ENCODE measurements at regions not wholly inside any gene's neighbourhood (a gene's known extent, or its start where the extent isn't known, plus 50 kb on each side); places are given as distances from the start of the nearest gene placed in this dataset.

GRCh38 chr12:85693093-85693665, 143.0 kb downstream of the RASSF9 start:
- Mint-ChIP-seq H3K27me3 (ENCODE audit: low read depth) (peaks cover 11% of the 10 kb centered on the region), H3K4me3 (ENCODE audit: unreplicated experiment) (no peak overlapping the region), H3K4me1 (ENCODE audit: low read depth) (peaks cover 5% of the 10 kb centered on the region), H3K36me3 (ENCODE audit: low read depth) (no peaks in the 10 kb centered on the region), H3K9me3 (ENCODE audit: low read depth) (no peaks in the 10 kb centered on the region), H3K27ac (ENCODE audit: unreplicated experiment) (no peak overlapping the region)
- no peak for TF ChIP-seq CTCF (IDR thresholded peaks at IDR 0.05)
- DNase-seq (ENCODE audit: low spot score), result no peak

GRCh38 chr12:85695097-85695715, 141.0 kb downstream of the RASSF9 start:
- peaks cover 9% of the 10 kb centered on the region for H3K27me3 Mint-ChIP-seq (ENCODE audit: low read depth)
- TF ChIP-seq CTCF (IDR thresholded peaks at IDR 0.05), result no peak
- H3K36me3 Mint-ChIP-seq (ENCODE audit: low read depth), result no peaks in the 10 kb centered on the region
- no peak for DNase-seq (ENCODE audit: low spot score)
- no peak overlapping the region for H3K4me3 Mint-ChIP-seq (ENCODE audit: unreplicated experiment)
- no peak overlapping the region for H3K27ac Mint-ChIP-seq (ENCODE audit: unreplicated experiment)
- H3K4me1 Mint-ChIP-seq (ENCODE audit: low read depth), result no peaks in the 10 kb centered on the region
- no peaks in the 10 kb centered on the region for H3K9me3 Mint-ChIP-seq (ENCODE audit: low read depth)

- Mint-ChIP-seq H3K36me3 (ENCODE audit: low read depth) (no peaks in the 10 kb centered on the region), H3K27me3 (ENCODE audit: low read depth) (peaks cover 8% of the 10 kb centered on the region), H3K4me1 (ENCODE audit: low read depth) (no peaks in the 10 kb centered on the region), H3K27ac (ENCODE audit: unreplicated experiment) (no peak overlapping the region), H3K4me3 (ENCODE audit: unreplicated experiment) (no peak overlapping the region), H3K9me3 (ENCODE audit: low read depth) (no peaks in the 10 kb centered on the region)
- no peak for TF ChIP-seq CTCF (IDR thresholded peaks at IDR 0.05)
- no peak for DNase-seq (ENCODE audit: low spot score)
Measured at GRCh38 chr12:85697003-85697402, 139.2 kb downstream of the RASSF9 start.

- H3K9me3 Mint-ChIP-seq (ENCODE audit: low read depth), result no peaks in the 10 kb centered on the region
- peaks cover 9% of the 10 kb centered on the region for H3K27me3 Mint-ChIP-seq (ENCODE audit: low read depth)
- no peak for TF ChIP-seq CTCF (IDR thresholded peaks at IDR 0.05)
- H3K4me1 Mint-ChIP-seq (ENCODE audit: low read depth), result no peaks in the 10 kb centered on the region
- H3K4me3 Mint-ChIP-seq (ENCODE audit: unreplicated experiment), result no peak overlapping the region
- DNase-seq (ENCODE audit: low spot score), result no peak
- H3K27ac Mint-ChIP-seq (ENCODE audit: unreplicated experiment), result no peak overlapping the region
- H3K36me3 Mint-ChIP-seq (ENCODE audit: low read depth), result no peaks in the 10 kb centered on the region
Measured at GRCh38 chr12:85698937-85699336, 137.3 kb downstream of the RASSF9 start.

- Mint-ChIP-seq H3K36me3 (ENCODE audit: low read depth) (no peaks in the 10 kb centered on the region), H3K4me3 (ENCODE audit: unreplicated experiment) (no peak overlapping the region), H3K4me1 (ENCODE audit: low read depth) (no peaks in the 10 kb centered on the region), H3K27ac (ENCODE audit: unreplicated experiment) (no peak overlapping the region), H3K27me3 (ENCODE audit: low read depth) (peaks cover 2% of the 10 kb centered on the region), H3K9me3 (ENCODE audit: low read depth) (no peaks in the 10 kb centered on the region)
- TF ChIP-seq CTCF (IDR thresholded peaks at IDR 0.05), result no peak
- no peak for DNase-seq (ENCODE audit: low spot score)
Measured at GRCh38 chr12:85708775-85709174, 127.4 kb downstream of the RASSF9 start.

Measured in chondrocyte (in vitro differentiated cells).